Activated naive CD8-positive, alpha-beta T cell treated with anti-CD3 and anti-CD28 coated beads, Interleukin-2, amount 50 U/mL, for 24 hours (primary cell): ENCODE measurements at regions not wholly inside any gene's neighbourhood (a gene's known extent, or its start where the extent isn't known, plus 50 kb on each side); places are given as distances from the start of the nearest gene placed in this dataset.
"Not testable (repeated sequence)": the region's sequence is repeated elsewhere in the genome, so short reads cannot be mapped to it uniquely, and the experiment has no call there.

Experiments used
- ATAC-seq: fragments of 150-1000 bp; cut with Tn5 transposase; one replicate; pipeline ENCODE4 v1.10.0; 2021
- DNase-seq: peaks from one replicate; pipeline ENCODE4 v3.0.0; 2021
- H3K27ac Mint-ChIP-seq: one replicate; pipeline ENCODE4 v1.8.0; 2021; ENCODE audit warnings: mild to moderate bottlenecking, mixed read lengths
- H3K27me3 Mint-ChIP-seq: one replicate; pipeline ENCODE4 v1.8.0; 2021; ENCODE audit warnings: mixed read lengths
- H3K36me3 Mint-ChIP-seq: one replicate; pipeline ENCODE4 v1.8.0; 2021; ENCODE audit warnings: low read depth, mixed read lengths
- H3K4me1 Mint-ChIP-seq: one replicate; pipeline ENCODE4 v1.8.0; 2021; ENCODE audit warnings: mixed read lengths
- H3K4me3 Mint-ChIP-seq: one replicate; pipeline ENCODE4 v1.8.0; 2021; ENCODE audit warnings: mild to moderate bottlenecking, moderate library complexity, mixed read lengths
- H3K9me3 Mint-ChIP-seq: one replicate; pipeline ENCODE4 v1.8.0; 2021; ENCODE audit warnings: mixed read lengths

GRCh38 chr22:23446796-23447350, 133.2 kb downstream of the IGLL1 start:
- H3K4me3 Mint-ChIP-seq: no peak overlapping the region
- peaks cover 11% of the 10 kb centered on the region for H3K9me3 Mint-ChIP-seq
- no peak for ATAC-seq
- peaks cover 2% of the 10 kb centered on the region for H3K4me1 Mint-ChIP-seq
- H3K27me3 Mint-ChIP-seq: peaks cover 5% of the 10 kb centered on the region
- DNase-seq: no peak
- no peaks in the 10 kb centered on the region for H3K36me3 Mint-ChIP-seq
- no peak overlapping the region for H3K27ac Mint-ChIP-seq

- ATAC-seq, H3K27ac Mint-ChIP-seq: not testable (repeated sequence)
Observed at GRCh38 chr22:23446194-23446593, 133.9 kb downstream of the IGLL1 start.

DNA sequence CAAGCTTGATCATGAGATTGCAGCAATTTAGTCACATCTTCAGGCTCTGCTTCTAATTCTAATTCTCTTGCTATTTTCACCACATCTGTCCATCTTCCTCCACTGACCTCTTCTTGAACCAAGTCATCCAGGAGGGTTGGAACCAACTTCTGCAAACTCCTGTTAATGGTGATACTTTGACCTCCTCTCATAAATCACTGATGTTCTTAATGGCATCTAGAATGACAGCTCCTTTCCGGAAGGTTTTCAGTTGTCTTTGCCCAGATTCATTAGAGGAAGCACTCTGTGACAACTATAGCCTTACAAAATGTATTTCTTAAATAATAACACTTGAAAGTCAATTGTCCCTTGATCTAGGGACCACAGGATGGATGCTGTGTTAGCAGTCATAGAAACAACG, 136.2 kb downstream of the IGLL1 start:
- not testable (repeated sequence) for H3K27me3 Mint-ChIP-seq, DNase-seq, H3K4me1 Mint-ChIP-seq, H3K27ac Mint-ChIP-seq, H3K36me3 Mint-ChIP-seq, ATAC-seq, H3K4me3 Mint-ChIP-seq
- peaks cover 11% of the 10 kb centered on the region for H3K9me3 Mint-ChIP-seq

More at GRCh38 chr22:23446194-23446593, 133.9 kb downstream of the IGLL1 start:
- not testable (repeated sequence) for H3K4me1 Mint-ChIP-seq, DNase-seq, H3K36me3 Mint-ChIP-seq, H3K27me3 Mint-ChIP-seq, H3K4me3 Mint-ChIP-seq
- peaks cover 11% of the 10 kb centered on the region for H3K9me3 Mint-ChIP-seq

DNA sequence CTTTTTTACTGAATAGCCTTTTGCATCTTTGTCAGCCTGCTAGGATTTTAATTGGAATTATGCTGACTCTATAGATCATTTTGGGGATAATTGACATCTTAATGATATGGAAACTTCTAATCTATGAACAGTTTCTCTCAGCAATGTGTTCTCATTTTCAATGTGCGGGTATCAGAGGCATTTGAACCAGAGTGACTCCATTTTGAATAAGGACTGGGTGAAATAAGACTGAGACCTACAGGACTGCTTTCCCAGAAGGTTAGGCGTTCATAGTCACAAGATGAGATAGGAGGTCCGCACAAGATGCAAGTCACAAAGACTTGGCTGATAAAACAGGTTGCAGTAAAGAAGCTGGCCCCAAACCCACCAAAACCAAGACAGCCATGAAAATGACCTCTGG, 140.5 kb downstream of the IGLL1 start:
- H3K27me3 Mint-ChIP-seq, H3K36me3 Mint-ChIP-seq, H3K4me3 Mint-ChIP-seq, H3K27ac Mint-ChIP-seq, H3K4me1 Mint-ChIP-seq, ATAC-seq, DNase-seq, H3K9me3 Mint-ChIP-seq: not testable (repeated sequence)

DNA sequence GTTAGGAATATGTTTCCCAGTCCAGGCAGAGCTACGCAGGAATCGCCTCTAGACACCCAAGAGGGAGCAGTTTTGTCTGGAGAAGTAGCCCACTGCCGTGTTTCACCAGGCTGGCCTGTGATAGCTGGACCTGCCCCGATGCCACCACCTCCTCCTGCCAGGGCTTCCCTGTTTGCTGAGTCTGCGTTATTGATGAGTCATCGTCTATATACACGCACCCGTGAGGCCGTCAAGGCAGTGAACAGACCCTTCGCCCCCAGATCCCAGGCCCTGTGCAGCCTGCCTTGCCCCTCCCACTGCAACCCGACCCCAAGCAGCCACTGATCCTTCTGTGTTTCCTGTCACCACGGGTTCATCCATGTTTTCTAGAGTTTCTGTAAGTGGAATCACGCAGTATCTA, 141.9 kb downstream of the IGLL1 start:
- H3K4me1 Mint-ChIP-seq: peaks cover 3% of the 10 kb centered on the region
- no peak for DNase-seq
- H3K4me3 Mint-ChIP-seq: no peak overlapping the region
- no peaks in the 10 kb centered on the region for H3K9me3 Mint-ChIP-seq
- no peak for ATAC-seq
- H3K27ac Mint-ChIP-seq: no peak overlapping the region
- H3K27me3 Mint-ChIP-seq: peaks cover 6% of the 10 kb centered on the region
- H3K36me3 Mint-ChIP-seq: no peaks in the 10 kb centered on the region

DNA sequence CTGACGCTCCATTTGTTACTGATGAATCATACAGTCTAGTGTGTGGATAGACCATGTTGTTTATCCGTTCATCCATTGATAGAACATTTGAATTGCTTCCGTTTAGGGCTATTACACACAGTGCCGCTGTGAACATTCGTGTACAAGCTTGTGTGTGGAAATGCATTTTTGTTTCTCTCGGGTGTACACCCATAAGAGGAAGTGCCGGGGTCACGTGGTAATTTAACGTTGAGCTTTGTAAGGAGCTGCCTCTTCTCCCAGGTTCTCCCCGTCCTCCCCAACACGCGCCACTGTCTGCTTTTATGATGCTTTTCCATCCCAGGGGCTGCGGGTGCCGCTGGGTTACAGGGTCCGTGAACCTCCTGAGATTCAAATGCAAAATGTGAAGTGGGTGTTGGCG, 142.3 kb downstream of the IGLL1 start:
- Mint-ChIP-seq H3K9me3 (no peaks in the 10 kb centered on the region), H3K4me3 (no peak overlapping the region), H3K27ac (no peak overlapping the region), H3K36me3 (no peaks in the 10 kb centered on the region), H3K27me3 (peaks cover 6% of the 10 kb centered on the region), H3K4me1 (peaks cover 7% of the 10 kb centered on the region)
- no peak for ATAC-seq
- no peak for DNase-seq

DNA sequence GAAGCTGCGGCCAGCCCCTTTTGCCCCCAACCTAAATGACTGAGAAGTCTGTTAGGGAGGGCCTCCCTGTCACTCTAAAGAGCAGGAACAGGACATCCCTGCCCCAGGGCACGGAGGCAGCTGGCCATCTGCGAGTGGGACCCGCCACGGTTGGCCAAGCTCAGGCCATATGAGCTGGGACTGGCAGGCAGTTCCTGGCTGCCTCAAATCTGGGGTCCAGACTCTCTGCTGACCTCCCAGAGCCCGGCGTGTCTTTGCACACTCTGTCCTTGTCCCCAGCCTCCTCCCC, 143.0 kb downstream of the IGLL1 start:
- not testable (repeated sequence) for DNase-seq, ATAC-seq, H3K4me3 Mint-ChIP-seq, H3K27ac Mint-ChIP-seq, H3K27me3 Mint-ChIP-seq, H3K9me3 Mint-ChIP-seq, H3K36me3 Mint-ChIP-seq, H3K4me1 Mint-ChIP-seq

- not testable (repeated sequence) for H3K36me3 Mint-ChIP-seq, H3K27me3 Mint-ChIP-seq, H3K4me3 Mint-ChIP-seq, H3K9me3 Mint-ChIP-seq, H3K27ac Mint-ChIP-seq, H3K4me1 Mint-ChIP-seq, ATAC-seq, DNase-seq
Observed at GRCh38 chr22:23436354-23437106, 143.6 kb downstream of the IGLL1 start.

GRCh38 chr22:23435186-23435585, 144.9 kb downstream of the IGLL1 start:
- not testable (repeated sequence) for H3K4me3 Mint-ChIP-seq, H3K27ac Mint-ChIP-seq, H3K4me1 Mint-ChIP-seq, H3K9me3 Mint-ChIP-seq, H3K27me3 Mint-ChIP-seq, ATAC-seq, H3K36me3 Mint-ChIP-seq, DNase-seq

DNA sequence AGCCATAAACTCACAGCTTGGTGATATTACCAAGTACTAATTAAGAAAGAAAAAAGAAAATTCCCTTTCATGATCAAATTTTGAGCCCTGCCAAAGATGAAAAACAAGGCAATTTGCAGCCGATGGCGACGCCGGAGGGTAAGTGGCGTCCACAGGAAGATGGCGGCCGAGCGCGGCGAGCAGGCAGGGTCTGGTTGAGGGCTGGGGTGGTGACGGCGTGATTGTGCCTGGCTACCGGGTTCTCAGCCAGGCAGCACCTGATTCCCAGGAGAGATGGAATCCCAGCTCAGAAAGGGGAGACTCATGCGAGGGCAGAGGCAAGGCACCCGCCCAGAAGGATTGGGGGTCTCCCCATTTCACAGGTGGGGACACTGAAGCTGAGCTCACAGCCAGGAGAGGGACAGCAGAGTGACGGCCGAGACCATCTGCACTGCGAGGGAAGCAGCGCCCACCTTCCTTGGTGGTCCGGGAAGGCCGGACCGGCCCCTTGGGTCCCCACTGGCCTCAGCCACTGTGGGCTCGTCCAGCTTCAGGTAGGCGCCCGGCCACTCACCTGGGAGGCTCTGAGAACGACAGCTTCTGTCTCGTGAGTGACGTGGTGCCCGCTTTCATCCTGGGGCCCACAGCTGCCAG, 145.8 kb downstream of the IGLL1 start:
- H3K27me3 Mint-ChIP-seq, H3K4me3 Mint-ChIP-seq, DNase-seq, ATAC-seq, H3K4me1 Mint-ChIP-seq, H3K36me3 Mint-ChIP-seq, H3K9me3 Mint-ChIP-seq, H3K27ac Mint-ChIP-seq: not testable (repeated sequence)

GRCh38 chr22:23433127-23434005, 146.7 kb downstream of the IGLL1 start:
- DNase-seq: peak; percentile 41
- H3K27me3 Mint-ChIP-seq, H3K9me3 Mint-ChIP-seq, H3K4me1 Mint-ChIP-seq, H3K36me3 Mint-ChIP-seq: not testable (repeated sequence)
- ATAC-seq: peak; percentile 91
- H3K4me3 Mint-ChIP-seq: peak overlapping the region; percentile 67
- H3K27ac Mint-ChIP-seq: peak overlapping the region; percentile 35

DNA sequence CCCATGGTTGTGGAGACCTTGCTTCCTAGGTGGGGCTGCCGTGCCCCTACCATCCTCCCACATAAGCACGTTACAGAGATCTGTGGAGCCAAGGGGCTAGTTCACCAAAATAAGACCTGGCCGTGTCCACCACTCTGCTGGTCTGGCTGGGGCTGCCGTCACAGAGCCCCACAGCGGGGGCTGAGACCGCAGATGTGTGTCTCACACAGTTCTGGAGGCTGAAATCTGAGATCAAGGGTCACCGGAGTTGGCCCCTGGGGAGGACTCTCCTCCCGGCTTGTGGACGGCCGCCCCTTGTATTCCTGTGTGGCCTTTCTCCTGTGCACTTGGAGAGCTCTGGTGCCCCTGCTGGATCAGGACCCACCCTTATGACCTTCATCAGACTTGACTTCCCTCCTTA, 147.4 kb downstream of the IGLL1 start:
- H3K4me1 Mint-ChIP-seq, ATAC-seq, H3K36me3 Mint-ChIP-seq, DNase-seq, H3K27ac Mint-ChIP-seq, H3K27me3 Mint-ChIP-seq, H3K9me3 Mint-ChIP-seq: not testable (repeated sequence)
- H3K4me3 Mint-ChIP-seq: peak overlapping the region; percentile 67

DNA sequence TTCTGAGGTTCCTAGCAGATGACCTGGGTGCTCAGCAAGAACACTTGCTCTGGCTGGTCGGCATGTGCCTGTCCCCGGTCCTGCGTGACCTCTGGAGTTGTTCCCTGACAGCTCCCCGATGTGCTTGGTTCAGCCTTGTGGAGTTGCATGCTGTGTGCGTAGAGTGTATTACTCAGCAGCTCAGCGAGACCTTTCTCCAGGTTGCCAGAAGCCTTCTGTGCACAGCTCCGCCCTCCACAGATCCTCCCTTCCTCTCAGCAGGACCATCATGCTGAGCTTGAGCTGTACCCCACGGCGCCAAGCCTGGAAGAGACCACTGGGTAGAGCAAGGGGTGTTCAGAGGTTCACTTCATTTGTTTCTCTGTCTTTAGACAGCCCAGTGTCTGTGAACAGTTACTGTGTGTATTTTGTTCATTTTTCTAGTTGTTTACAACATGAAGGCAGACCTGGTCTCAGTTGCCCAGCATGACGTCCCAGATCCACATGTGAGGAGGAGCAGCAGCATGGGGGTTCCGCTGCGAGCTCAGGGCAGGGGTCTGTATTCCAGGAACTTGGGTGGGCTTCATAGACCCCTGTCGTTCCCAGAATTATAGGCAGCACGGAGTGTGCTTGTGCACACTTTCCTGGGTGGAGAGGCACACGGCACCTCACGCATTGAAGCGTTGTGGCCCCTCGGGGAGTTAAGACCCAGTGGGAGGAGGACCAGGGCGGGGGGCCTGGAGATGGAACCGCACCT, 148.6 kb downstream of the IGLL1 start:
- Mint-ChIP-seq H3K4me1 (peaks cover 7% of the 10 kb centered on the region), H3K36me3 (peaks cover 2% of the 10 kb centered on the region), H3K27me3 (peaks cover 2% of the 10 kb centered on the region), H3K27ac (no peak overlapping the region), H3K4me3 (no peak overlapping the region), H3K9me3 (peaks cover 5% of the 10 kb centered on the region)
- no peak for ATAC-seq
- no peak for DNase-seq

- H3K9me3 Mint-ChIP-seq, H3K27ac Mint-ChIP-seq, H3K4me3 Mint-ChIP-seq, H3K4me1 Mint-ChIP-seq, H3K27me3 Mint-ChIP-seq, ATAC-seq, DNase-seq, H3K36me3 Mint-ChIP-seq: not testable (repeated sequence)
Observed at GRCh38 chr22:23424551-23425068, 155.5 kb downstream of the IGLL1 start.
